ENCODE measurements at regions not wholly inside any gene's neighbourhood (a gene's known extent, or its start where the extent isn't known, plus 50 kb on each side); places are given as distances from the start of the nearest gene placed in this dataset.
A peak's percentile ranks its signal among the peaks of the same experiment; 100 is the strongest.

DNA sequence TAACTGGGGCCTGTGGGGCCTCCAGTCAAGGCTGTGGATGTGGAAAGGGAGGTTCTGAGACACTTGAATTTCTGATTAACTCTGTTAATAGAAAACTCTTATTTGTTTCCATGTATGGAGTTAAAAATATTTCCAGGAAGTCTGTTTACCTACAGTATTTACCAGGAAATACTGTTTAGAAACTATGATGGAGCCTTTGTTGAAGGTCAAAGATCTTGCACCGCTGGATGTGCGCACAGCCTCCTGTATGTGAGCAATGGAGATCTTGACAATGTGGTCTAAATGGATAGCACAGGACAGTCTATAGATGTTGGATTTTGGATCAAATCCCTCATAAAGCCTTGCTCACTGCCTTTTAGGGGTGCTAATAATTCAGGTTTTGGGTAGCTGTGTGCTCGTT, 268.4 kb downstream of the DLEU7 start:
- no peak for DNase-seq (ENCODE audit: low read depth)

DNA sequence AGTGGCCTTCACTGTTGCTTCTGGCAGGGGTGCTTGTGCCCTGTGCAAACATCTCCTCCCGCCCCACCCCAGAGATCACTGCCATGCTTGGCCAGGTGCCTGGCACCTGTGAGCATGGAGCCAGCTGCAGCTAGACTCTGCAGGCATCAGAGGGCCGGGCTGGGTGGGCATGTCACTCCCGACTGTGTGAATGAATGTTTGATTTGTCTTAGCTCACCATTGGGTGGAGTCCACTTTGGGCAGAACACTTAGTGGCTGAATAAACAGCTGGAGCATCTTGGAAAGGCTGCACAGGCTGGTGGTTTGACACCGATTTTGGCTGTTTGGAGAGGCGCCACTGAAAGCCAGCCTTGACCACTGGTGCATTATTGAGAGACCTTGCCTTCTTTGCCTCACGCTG, 267.3 kb downstream of the DLEU7 start:
- no peak for DNase-seq (ENCODE audit: low read depth)

DNA sequence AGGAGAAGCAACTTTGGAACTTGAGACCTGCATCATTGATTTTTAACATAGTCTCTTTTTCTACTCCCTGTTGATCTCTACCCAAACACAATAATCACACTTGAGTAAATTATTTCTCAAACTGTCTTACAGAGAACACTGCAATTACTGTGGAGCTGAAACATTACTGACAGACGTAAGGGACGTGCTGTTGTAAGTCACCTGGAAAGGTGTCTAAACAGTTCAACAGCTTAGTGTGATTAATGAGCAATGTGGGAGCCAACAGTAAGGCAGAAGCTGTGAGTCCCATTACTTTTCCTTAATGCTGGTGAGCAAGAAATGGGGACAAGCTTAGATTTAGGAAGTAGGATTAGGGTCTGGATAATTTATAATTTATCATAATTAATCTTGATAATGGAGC, 265.7 kb downstream of the DLEU7 start:
- DNase-seq (ENCODE audit: low read depth), result no peak

DNA sequence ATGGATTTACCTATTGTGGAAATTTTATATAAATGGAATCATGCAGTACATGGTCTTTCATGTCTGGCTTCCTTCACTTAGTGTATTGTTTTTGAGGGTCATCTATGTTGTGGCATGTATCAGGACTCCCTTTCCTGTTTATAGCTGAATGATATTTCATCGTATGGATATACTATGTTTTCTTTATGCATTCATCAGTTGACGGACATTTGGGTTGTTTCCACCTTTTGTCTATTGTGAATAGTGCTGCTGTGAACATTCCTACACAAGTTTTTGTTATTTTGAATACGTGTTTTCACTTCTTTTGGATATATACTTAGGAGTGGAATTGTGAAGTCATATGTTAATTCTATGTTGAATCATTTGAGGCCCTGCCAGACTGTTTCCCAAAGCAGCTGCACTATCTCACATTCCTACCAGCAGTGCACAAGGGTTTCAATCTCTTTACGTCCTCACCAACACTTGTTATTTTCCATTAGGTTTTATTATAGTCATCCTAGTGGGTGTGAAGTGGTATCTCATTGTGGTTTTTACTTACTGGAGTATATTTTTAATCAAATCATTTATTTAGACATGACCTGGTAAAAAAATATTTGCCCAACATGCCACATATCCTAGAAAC, 262.7 kb downstream of the DLEU7 start:
- peak; percentile 89 for DNase-seq (ENCODE audit: low read depth)

DNA sequence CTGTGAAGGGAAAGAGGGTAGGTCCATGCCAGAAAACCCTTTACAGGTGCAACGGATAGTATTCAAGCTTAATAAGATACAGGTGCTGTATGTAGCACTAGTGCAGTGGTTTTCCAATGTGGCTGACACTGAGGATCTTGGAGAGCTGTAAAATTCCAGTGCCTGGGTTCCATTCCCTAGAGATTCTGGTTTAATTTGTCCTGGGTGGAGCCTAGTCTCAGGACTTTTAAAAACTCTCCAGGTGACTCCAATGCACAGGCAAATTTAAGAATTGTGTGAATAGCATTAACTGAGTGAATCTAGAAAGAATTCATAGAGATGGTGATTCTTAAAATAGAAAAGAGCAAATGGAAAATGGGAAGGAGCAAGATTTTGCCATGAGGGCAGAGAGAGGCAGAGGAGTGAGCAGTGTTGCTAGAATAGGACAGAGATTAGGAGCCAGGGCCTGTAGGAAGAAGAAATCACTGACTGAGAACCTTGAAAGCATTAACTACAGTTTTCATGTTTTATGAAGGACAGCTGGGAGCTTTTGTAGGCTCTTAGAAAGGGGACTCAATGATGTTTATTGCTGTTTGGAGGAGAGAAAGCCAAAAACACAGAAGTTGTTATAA, 261.8 kb downstream of the DLEU7 start:
- DNase-seq (ENCODE audit: low read depth), result no peak

DNA sequence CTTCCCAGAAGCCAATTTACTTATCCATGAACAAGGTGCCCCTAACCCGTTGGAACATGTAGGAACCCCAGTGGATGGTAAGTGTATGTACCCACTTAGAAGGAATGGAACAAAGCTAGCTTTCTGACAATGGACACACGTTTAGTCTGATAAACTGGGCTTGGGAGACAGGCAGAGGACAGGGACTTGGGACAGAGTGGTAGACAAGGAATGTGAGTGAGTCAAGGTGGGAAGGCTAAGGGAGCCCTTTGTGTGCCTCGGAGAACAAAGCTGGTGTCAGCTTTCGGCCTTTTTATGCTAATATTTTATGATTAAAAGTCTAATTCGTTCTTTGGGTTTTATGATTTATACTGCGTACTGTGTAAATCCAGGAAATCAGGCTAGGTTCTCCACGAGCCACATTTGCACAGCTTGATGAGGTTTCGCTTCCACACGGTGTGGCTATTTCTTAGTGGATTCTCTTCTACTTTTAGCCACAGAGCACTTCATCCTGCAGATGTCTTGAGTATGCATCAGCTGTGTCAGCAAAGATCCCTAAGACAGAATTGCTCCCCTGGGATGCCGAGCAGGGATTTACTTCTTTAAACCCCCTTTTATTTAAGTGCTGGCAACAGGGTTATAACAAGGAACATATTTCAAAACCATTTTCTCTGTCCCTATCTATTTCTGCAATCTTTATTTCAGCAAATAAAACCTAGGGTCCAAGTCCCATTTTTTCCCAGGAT, 258.5 kb downstream of the DLEU7 start:
- DNase-seq (ENCODE audit: low read depth), result no peak

DNA sequence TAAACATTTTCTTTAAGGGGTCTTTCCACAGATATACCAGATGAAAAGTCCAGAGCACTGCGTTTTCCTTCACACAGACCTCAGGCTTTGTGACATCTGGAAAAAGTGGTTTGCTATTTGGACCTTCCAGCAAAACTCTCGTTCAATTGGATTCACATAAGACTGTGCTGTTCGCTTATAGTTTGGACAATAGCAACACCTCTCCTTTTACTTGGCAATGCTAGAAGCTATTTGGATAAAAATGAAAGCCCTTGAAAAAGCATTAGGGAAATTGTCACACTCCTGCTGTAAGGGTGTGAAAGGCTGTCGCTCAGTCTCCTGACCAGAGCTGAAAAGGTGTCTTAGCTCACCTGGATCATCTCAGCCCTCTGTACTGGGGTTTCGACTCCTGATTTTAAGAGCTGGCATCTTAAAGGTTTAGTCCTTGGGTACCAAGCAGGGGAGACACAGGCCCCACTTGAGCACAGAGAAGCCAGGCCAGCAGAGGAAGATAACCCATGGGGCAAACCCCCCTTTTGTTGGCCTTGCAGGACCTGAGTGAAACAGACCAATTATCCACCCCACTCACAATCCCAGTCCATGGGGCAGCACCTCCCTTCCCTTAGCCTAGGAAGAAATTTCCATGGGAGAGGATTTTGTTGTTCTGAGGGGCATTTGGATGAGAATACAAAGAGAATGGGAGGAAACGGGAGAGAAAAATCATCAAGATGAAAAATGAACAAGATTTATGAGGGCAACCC, 257.6 kb downstream of the DLEU7 start:
- no peak for DNase-seq (ENCODE audit: low read depth)

DNA sequence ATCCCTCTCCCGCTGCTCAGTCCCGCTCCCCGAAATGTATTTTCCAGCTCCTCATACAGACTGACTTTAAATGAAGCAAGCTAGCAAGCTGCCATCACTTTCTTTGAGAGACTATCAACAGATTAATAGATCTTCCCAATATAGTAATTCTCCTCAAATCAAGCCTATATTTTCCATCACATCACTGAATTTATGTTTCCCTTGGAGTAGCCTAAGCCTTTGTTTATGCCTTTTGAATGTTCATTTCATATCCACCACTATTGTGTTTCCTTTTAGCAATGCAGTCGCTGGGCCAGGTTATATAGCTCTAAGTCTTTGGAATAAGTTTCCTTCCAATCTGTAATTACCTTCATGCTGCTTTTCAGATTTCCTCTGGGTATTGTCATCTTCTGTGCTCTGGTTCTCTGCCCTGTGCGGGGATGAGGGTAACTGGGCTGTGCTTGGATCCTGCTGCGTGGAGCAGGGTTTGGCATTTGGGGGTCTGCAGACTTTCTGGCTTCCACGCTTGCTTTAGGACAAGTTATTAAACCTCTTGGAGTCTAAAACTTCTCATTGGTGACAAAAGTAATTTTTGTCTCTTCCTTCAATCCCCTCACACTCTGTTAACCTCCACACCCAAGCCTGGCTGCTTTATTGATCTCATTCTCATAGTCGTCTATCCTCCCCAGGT, 256.9 kb downstream of the DLEU7 start:
- no peak for DNase-seq (ENCODE audit: low read depth)

DNA sequence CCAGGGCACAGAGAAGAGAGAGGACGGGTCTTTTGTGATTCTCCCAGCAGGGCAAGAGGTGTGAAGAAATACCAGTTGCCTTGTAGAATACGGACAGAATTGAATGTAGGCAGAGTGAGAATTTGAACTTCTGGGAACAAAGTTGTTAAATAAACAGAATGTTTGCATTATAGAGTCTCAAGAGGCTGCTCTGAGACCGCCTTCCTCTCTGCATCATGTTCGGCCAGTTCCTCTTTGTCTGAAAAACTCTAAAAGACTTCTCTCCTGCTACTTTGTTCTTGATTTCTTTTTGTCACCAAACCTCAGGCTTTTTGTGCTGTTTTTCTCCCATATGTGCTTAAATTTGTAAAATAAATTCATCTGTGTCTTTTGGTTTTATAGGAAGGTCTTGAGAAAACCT, 256.4 kb downstream of the DLEU7 start:
- no peak for DNase-seq (ENCODE audit: low read depth)

DNA sequence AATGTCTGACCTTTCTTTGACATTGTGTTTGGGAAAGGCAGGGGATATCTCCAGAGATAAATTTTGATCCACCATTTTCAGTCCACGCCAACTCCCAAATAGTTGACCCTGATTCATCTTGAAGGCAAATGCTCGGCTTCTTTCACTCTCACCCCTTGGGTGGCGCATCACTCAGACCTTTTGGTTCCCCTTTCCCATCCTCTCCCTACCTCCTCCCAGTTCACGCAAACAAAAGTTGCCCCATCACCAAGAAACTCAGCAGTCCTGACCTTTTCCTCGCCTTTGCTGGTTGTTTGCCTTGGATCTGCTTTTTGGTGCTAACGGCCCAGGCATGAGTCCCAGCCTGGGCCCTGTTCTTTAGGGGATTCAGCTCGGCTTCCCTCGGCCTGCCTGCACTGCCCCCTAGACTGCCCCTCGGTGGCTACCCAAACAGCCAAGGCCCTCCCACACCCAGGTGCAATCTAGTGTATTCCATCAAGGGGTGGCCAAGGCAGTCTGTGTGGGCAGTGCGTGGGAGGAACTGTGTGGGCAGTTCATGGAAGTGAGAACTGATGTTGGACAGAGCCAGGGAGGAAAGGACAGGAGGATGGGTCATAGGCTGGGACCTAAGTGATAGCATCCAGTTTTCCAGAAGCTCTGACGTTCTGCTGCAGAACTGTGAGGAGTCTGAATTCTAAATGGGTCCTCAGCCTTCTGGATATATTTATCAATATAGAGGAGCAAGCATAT, 255.7 kb downstream of the DLEU7 start:
- DNase-seq (ENCODE audit: low read depth), result no peak

DNA sequence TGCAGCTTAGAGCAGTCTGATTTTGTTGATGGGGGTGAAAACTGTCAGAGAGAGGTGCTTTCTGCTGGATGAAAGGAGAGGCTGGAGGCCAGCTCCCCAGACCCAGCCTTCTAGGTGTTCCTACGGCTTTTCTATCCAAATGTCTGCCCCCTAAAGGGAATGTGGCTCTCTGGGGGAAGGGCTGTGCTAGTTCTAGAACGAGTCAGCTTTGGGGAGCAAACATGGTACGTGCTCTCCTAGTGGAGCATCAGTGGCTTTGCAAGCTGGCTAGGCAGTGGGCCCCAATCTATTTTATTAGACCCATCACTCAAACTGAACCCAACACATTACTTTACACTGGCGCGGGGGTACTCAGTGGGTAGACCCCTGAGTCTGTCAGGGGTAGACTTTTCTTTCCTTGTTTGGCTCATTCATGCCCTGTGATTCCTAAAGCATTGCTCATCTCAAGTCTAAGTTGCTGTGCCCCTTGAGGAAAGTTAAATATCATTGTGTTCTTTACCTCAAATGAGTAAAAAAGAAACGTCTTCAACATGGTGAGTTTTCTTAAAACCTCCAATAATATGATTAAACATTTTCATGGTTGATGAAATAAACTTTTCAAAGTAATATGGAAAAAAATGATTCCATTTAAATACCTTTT, 254.9 kb downstream of the DLEU7 start:
- peak; percentile 12 for DNase-seq (ENCODE audit: low read depth)

DNA sequence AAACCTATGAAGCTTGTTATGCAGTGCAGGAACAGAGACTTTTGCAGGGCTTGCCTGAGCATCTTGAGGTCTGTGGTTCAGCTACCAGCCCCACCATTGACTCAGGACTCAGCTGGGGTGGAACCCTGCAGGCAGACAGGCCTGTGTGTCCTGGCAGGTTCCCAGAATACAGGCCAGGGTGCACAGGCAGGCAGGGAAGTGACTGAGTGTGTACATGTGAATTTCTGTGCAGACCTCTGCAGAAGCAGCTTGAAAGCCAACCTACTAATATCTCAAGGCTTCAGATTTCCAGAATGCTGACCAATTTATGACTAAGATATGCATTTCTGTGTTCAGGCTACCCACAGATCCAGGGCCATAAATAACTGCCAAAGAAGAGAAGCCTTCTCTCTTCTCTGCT, 254.4 kb downstream of the DLEU7 start:
- peak; percentile 94 for DNase-seq (ENCODE audit: low read depth)

DNA sequence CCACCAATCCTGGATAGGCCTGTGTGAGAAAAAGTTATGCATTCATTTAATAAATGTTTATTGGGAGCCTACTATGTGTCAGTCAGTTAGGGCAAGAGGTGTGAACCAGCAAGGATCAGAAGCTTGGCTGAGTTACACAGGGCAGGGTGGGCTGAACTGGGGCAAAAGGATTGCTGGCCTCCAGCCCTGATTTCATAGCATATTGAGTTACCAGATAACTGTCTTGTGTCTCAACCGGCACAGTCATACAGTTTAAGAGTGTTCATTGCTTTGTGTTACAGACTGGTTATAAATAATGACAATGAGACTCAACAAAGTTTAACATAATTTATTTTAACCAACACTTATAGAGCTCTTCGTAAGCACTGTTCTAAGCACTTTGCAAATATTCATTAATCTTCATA, 253.8 kb downstream of the DLEU7 start:
- peak; percentile 87 for DNase-seq (ENCODE audit: low read depth)

DNA sequence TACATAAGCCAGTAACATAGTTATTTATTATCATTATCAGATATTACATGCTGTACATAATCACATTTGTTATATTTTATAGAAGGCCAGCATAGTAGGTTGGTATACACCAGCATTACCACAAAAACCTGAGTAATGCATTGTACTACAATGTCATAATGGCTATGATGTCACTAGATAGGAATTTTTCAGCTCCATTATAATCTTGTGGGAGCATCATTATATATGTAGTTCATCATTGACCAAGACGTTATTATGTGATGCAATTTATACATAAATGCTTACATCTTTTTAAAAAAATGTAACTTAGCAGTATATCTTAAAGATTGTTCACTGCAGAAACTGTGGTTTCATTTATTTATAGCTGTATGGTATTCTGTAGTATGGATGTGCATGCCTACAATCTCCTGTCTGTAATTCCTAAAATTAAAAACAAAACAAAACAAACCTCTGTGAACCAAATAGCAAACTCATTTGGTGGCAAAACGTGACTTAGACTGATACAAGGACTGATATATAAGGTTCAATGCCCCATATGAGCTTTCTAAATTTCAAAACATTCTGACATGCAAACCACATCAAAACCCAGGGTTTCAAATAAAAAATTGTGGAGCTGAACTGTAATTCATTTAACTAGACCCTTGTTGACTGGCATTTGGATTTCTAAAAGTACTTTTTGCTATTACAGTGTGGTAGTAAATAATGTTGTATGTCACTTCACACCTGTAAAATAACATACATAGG, 250.9 kb downstream of the DLEU7 start:
- DNase-seq (ENCODE audit: low read depth), result peak; percentile 87

DNA sequence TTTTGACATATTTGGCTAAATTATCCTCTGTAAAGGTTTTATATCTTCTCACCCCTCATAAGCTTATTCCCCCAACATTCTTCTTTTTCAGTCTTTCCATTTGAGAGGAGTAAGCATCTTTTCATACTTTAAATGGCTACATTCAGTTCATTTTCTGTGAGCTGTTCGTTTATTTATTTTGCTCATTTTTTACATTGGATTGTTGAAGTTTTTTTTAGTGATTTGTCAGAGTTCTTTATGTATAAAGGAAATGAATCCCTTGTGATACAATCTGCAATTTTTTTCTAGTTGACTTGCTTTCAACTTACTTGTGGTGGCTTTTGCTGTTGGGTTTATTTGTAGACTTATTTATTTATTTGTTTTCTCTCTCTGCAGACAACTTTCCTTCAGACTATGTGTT, 250.3 kb downstream of the DLEU7 start:
- no peak for DNase-seq (ENCODE audit: low read depth)

DNA sequence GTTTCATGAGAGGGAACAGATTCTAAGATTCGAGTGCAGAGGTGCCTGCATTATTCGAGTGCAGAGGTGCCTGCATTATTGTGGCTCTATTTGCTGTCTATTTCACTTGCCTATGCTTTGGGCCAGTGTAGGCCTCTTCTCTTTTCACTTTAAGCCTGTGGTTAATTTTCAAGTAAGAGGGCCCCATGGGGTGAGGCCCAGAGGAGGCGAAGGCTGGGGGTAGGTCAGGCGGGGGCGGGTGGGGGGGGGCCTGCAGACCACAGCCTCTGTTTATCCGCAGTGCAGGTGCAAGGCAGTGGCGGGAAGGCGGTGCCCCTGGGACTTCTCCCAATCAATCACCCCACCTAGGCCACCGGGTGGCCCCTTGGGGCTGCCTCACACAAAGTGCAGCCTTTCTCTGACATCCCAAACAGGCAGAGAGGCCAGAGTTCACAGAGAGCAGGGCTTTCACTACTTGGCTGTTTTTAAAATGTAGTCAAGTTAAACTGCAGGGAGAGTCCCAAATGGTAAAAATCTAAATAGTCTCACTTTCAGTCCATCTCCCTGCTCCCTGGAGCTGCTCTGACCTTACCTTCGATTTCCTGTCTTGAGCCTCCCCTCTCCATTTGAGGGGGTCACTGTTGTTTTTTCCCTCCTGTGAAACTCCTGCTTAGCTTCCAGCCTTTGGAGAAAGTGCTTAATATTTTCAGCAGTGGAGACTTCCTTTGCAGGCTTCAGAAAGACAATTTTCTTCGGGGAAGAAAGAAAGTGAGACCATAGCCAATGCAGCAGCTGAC, 249.0 kb downstream of the DLEU7 start:
- DNase-seq (ENCODE audit: low read depth), result no peak

DNA sequence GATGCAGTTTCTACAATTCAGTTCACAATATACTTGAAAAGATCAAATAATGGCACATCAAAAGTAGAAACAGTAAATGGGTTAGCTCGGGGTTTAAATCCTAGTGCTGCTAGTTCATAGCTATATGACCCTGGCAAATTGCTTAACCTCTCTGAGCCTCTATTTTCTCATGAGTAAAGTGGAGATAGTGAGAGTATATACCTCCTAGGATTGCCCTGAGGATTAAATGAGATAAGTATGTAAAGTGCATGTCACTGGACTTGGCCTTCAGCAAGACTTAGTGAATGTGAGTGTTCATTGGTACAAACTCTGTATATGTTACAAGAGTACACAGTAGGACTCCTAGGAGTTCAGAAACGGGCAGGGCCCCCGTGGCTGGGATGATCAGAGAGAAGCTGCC, 248.3 kb downstream of the DLEU7 start:
- no peak for DNase-seq (ENCODE audit: low read depth)

DNA sequence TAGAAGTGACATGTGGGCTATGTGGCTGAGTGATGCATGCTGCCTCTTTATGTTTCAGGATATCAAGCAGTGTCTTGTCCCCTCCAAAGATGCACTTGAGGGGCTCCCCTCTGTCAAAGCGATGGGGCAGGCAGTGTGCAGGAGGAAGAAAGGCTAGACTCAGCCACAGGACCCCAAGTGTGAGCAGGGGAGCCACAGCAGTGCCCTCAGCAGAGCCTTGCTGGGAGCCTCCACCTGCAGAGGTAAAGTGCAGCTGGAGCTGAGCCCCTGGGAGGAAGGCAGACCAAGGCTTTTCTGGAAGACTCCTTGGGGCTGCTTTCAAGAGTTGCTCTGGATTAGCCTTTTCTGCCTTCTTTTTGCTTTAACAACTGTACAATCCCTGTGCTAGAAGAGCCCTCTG, 247.3 kb downstream of the DLEU7 start:
- no peak for DNase-seq (ENCODE audit: low read depth)

DNA sequence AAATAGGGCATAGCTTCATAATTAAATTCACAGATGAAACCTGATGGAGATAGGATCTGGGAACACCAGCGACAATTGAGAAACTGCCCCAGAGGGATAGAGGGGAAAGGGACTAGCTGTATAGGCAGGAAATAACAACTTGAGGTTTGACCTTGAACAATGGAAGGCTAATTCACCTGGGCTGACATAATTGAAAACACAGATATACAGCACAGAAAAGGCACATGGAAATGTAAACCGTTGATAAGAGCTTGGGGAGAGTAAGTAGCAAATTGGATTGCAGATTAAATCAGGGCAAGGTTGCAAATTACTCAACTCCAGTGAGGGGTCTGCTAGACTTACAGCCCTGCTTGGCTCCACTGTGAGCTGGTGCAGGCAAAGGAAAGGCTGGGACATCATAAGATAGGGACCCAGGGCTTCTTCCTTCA, 246.7 kb downstream of the DLEU7 start:
- DNase-seq (ENCODE audit: low read depth), result no peak

DNA sequence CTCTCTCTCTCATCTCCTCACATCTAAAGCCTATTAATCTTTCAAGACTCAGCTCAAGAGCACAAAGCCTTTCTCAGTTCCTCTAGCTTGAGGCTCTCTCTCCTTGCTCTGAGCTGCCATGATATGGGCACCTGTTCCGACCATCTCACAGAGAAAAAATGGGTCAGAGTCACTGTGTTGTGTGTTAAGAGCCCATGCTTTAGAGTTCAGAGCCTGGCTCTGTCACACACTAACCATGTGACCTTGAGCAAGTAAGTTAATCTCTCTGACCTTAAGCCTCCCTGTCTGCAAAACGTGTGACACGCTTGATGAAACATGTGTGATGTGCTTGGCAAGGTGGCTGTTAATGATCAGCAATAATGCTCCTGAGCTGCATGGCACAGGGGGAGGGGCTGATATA, 245.2 kb downstream of the DLEU7 start:
- DNase-seq (ENCODE audit: low read depth), result no peak
